Activated CD8-positive, alpha-beta memory T cell treated with anti-CD3 and anti-CD28 coated beads, Interleukin-2, amount 50 U/mL, for 1 hour (primary cell): ENCODE measurements at regions not wholly inside any gene's neighbourhood (a gene's known extent, or its start where the extent isn't known, plus 50 kb on each side); places are given as distances from the start of the nearest gene placed in this dataset.
A peak's percentile ranks its signal among the peaks of the same experiment; 100 is the strongest.

ENCODE experiments used
- DNase-seq: peaks from one replicate; pipeline ENCODE4 v3.0.0-alpha.2; 2020; ENCODE audit errors: extremely low read depth

DNA sequence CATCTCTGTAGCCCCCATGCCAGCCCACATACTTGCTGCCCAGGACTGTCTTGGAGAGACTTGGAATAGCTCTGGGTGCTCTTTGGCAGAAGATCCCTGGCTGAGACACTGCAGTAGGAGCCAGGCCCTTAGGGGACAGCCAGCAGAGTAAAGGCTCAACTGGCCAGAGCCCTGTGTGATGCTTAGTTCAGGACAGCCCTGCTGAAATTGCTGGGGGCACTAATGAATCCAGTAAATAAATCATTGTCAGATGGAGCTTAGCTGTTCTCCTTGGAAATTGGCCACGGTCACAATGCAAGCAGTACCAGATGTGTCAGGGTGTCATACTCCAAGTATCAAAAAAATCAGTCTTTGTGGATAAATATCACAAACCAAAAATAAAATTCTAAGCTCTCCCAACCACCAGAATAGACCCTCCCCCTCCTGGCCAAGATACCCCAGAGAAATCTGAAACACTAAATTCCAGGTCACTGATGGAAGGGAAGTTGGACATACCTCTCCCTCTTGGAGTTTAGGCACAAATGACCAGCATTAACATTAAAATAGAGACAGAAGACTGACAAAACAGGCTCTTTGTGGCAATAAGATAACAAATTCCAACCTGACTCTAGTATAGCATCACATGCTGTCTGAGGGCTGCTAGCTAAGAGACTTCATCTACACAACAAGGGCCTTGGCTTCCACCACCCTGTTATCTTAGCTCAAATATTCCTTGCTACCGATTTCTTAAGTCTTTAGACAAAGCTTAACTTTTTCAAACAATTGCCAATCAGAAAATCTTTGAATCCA, 83.2 kb upstream of the DNAH14 start:
- DNase-seq: no peak

DNA sequence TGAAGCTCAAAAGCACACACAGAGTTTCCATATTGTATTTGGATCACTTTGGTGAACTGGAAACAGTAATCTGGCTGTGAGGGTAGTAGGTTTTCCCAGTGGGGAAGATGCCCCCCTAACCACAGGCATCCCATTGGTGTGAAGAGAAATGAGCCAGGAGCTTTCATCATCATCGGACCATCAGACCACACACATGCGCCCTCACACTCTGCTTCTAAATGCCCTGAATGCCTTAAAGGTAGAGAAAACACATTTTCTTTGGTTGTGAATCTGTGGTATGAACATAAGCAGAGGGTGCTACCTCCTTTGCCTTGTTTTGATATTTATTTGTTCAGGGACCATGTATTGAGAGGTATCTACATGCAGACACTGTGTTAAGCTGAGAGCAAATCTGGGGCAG, 79.0 kb upstream of the DNAH14 start:
- DNase-seq: no peak

DNA sequence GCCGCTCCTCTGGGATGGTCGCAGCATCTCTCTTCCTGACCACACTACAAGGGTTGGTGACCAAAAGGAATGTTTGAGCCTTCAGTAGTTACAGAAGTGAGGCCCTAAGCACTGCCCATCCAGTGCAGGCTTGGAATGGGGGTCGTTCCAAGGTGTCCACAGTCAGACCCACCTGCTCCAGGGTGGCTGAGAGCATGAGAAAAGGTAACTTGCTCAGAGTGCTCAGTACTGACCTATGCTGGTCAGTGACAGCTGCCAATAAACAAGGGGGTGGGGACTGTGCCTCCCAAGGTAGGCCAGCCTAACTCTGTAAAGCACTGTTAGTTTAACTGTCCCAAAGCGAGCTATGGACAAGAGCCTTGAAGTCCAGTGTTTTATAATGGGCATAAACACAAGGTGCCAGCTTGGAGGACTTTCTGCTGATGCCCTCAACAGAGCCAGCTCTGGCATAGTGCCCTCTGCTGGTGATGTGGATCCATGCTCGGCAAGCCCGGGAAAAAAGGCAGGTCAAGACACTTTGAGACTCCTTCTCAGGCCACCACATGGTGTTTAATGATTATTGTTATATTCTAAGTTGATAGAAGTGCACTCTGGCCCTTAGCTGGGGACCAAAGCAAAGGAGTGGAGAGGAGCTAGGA, 78.1 kb upstream of the DNAH14 start:
- DNase-seq: peak; percentile 3

DNA sequence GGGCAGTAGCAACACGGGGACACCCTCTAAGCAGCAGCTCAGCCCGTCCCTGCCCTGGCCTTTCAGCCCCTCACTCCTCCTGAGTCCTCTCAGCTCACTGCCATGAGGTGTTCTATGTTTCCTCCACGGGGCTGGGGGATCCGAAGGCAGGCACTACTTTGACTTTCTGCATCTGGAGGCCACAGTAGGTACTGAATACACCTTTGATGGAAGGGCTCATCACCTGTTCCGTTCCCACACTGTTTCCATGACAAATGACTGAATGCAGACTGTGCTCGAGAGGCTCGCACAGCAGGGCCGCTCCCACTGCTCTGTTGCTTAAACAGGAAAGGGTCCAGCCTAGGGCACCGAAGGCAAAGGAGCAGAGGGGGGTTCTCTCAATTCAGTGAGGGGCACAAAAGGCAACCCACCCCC, 77.6 kb upstream of the DNAH14 start:
- no peak for DNase-seq

DNA sequence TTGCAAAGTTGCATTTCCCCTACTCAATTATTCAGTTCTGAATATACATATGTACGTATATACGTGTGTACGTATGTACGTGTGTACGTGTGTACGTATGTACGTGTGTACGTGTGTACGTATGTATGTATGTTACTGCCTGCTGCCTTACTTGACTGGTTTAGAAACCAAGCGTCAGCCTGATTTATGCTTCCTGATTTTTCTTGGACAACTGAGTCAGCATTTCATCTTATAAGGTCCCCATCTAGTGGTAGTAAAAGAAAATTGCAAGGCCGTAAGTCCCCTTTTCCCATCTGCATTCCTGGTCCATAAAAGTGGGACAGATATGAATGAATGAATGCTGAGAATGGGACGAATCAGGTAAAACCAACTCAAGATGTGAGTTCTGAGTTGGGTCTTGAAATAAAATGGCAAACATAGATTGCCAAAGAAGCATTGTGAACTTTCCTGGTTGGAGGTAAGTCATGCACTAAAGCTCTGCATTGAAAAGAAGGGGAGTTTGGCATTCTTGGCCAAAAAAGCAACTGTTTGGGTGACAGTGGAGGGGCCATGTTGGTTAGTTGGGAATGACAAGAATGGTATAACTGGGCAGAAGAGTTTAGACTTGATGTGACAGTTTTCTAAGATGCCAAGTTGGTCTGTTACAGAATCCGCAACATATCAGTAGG, 76.4 kb upstream of the DNAH14 start:
- no peak for DNase-seq

DNA sequence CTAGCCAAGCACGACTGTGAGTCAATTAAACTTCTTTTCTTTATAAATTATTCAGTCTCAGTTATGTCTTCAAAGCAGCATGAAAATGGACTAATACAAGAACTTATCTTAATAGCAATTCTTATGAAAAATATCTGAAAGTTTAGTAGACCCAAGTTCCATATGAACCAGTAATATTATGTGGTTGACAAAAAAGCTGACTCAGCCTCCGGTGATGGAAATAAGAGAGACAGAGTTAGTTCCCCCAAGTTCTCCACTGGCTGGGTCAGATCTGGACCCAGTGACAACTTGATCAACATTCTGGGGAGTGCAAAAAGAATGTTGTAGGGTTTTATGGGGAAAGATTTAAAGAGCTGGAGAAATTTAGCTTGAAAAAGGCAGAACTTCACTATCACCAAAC, 72.5 kb upstream of the DNAH14 start:
- no peak for DNase-seq

DNA sequence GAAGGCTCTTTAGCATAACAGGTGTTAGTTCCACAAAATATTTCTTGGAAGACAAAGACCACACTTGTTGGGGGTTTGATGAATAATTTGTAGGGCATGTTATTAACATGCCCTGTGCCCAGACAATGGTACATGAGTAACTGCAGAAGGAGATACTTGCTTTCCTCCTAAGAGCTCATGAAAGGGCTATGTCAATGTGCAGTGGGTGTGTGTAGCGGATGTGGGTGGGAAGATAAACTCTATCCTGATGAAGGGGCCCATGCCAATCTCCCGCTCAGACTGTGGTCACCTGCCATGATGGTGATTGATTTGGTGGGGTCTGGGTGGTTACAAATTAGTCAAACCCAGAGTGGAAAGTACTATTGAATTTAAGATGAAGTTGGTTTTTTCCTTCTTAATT, 69.8 kb upstream of the DNAH14 start:
- DNase-seq: no peak

DNA sequence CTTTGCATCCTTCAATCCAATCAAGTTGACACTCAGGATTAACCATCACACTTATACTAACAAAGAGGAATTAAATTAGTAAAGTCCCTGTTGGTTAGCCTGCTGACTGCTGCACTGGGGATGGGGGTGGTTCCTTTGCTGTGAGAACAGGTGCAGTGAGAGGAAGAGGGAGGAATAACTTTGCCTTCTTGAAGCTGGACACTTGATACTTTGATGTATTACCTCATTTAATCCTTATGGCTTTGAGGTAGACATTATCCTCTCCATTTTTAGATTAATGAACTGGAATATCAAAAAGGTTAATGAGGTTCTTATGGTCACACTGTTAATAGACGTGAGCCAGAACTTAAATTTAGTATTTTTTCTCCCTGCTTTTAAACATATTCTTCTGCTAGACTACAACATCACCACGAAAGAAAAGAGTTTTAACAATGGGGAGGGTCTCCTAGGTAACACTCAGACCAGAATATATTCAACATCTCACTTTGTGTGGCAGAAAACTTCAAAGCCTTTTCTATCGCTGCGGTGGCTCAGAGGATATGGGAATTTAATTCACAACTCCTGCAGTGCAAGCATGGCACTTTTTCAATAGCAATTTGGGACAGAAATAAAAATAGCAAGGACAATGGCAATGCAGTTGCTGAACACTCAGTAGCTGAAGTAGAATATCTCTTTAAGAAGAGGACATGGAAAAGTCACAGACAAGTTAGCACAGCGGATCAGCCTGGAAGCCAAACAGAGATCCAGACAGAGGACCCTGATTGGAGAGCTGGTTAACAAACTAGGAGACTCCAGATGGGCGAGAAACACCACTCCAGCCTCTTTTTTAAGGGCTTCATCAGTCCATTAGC, 68.8 kb upstream of the DNAH14 start:
- DNase-seq: no peak

DNA sequence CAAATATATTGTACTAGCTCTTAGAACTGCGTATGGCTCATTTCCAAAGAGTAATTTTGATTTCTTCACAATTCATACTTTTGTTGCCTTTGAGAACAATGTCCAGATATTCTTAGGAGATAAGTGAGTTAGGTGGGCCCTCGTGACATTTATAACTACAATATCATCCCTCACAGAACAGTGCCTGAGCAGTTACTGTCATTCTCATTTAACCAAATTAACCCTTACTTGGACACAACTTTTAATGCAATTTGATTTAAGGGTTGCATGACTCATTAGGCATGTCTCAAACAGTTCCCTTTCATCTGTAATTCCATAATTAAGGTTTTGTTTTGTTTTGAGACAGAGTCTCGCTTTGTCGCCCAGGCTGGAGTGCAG, 68.1 kb upstream of the DNAH14 start:
- DNase-seq: no peak

DNA sequence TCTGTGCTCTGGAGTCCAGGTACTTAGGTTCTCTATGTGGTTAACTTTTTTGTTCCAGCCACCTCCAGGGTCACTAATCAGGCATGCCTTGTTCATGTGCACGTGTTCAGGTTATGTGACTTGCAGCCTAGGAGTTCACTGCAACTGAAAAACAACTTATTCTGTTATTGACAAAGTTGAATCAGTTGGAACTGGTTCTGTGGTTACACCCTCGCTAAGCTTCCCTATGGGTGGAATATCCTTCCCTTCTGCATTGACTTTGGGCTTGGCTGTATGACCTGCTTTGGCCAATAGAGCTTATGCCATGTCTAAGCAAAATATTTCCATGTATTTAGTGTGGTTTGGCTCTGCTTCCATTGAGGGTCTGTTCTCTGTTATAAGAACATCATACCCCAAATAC, 66.0 kb upstream of the DNAH14 start:
- DNase-seq: no peak

DNA sequence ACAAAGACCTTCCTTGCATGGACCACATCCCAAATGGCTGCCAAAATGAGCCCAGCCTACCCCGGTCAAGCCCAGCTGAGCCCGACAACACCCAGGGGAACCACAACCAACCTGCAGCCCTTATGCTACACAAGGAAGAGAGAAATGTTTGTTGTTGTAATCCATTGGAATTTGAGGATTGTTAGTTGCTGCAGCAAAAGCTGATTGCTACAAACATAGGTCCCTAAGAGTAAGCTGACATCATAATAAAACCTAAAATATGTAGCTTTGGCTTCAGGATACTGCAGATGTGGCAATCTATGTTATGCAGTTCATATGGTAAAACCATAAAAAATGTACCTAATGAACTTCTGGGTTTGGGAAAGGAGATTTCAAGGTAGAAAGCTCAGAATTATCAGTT, 65.5 kb upstream of the DNAH14 start:
- no peak for DNase-seq

DNA sequence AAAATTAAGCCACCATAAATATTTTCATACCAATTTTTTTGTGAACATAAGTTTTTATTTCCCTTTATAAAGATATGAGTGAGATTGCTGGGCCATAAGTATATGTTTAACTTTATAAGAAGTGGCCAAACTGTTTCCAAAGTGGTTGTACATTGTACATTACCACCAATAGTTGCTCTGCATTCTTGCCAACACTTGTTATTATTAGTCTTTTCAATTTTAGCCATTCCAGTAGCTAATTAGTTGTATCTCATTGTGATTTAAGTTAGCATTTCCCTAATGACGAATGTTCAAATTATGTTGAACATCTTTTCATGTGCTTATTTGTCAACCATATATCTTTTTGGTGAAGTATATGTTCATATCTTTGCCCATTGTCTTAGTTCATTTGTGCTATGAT, 64.0 kb upstream of the DNAH14 start:
- DNase-seq: no peak

DNA sequence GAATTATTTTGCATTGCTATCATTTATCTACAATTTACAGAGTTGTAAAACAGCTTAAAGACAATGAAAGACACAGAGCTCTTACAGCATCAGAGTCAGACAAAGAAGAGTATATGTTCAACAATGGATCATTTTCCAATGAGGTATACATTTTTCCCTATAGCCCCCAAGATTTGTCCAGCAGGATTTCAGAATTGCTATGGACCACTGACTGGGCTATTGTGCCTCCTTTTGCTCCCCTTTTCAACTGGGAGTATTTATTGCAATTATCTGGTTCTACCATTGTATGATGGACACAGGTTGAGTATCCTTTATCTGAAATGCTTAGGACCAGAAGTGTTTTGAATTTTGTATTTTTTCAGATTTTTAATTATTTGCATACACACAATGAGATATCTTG, 62.5 kb upstream of the DNAH14 start:
- DNase-seq: no peak

DNA sequence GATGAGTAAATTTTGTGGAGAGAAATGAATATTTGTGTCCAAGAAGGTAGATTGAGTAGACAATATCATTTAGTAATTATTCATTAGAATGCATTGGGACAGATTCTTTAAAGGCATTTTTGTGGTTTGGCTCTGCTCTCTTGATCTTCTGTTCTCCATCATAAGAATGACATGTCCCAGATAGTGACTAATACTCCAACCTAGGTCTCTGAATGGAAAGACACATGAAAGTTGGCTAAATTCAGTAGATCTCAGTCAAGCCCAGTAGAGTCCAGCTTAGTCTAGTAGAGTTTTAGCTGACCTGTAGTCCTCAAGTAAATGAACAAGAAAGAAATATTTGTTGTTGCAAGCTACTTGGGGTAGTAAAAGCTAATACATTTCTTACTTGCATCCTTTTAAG, 61.8 kb upstream of the DNAH14 start:
- no peak for DNase-seq

DNA sequence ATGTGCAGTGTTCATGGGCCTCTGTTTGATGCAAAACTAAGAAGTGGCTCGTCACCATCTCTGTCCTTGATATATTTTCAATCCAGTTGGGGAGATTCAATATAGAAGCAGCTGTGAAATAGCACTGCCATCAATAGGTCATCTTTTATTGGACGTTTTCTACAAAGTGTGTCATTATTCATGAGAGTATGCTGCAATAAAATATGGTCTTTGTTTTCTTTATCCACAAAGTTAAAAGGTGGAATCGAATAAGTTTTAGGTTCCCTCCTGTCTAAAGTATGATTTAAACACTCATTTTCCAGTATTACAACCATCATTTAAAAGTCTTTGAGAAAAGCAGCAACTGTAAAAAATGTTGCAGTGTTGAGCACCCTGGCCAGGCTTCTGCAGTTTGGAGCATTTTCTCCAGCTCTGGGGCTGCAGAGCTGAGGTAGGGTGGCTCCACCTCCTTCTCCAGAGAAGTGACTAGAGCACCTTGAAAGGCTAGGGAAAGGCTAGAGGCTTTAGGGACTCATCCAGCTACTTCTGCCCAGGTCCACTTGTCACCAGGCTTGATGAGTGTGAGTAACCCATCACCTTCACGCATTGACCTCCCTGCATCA, 56.5 kb upstream of the DNAH14 start:
- DNase-seq: no peak

DNA sequence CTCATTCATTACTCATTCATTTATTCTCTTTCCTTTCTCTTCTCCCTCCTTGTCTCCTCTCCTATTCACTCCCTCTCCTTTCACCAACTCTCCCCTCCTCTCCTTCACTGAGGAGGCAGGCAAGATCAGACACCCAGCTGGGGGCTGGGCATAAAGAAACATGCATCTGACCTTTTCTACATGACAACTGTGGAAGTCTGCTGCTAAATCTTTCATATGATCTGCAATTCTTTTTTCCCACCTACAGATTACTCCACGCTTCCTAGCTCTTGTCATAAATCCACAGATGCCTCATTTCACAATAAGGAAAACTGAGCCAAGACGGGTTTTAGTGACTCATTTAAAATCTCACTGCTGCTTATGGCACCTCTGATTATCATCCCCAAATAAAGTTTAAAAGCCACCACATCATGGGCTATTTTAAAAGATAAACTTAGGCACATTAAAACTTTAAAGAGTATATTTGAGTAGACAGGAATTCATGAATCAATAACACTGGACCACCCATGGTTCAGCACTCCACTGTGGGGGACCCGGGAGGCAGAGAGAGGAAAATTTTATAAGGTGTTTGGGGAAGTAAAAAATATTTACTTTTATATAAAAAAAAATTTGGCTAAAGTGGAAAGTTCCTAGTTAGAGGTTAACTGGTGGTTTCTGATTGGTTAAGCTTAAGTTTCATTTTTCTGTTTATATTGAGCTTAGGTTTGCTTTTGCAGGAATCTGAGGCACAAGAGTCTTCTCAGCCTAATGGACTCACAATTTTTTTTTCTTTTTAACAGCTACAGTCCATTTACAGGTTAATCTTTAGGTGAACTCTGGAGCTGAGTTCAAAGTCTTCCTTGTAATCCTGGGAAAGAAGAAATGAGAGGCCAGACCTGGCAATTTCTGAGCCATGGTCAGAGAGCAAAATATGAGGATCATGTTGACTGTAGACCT, 55.8 kb upstream of the DNAH14 start:
- no peak for DNase-seq

DNA sequence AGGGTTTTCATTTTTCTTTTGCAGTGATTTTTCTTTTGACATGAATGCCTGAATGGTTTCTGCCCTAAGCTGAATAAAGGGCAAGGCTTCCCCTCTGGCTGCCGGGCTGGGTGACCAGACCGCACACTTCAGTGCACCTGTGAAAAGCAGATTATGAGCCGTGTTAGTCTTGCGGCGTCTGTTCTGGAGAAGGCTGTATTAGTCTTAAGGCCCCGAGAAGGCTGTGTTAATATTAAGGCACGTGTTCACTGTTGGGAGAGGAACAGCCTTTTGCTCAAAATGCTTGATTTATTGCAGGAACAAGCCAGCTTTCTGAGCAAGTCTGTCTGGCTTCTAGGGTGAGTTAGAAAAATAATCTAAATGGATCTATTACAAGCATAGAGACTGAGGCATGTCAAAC, 54.7 kb upstream of the DNAH14 start:
- no peak for DNase-seq

DNA sequence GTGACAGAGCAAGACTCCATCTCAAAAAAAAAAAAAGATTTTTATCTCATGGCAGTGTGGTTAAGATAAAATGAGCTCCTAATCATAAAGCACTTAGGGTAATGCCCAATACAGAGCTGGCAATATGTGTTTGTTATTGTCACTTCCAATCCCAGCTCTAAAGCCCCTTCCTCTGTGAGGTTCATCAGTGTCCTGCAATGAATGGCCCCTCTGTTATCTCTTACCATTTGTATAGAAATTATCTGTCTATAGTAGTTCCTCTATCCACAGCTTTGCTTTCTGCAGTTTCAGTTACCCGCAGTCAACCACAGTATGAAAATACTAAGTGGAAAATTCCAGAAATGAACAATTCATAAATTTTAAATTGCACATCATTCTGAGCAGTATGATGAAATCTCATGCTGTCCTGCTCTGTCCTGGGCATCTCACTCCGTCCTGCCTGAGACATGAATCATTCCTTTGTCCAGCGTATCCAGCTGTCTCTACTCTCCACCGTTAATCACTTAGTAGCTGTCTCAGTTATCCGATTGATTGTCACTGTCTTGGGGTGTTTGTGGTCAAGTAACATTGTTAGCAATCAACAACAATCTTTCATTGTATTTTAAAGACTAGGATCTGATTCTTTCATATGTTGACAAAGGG, 50.2 kb upstream of the DNAH14 start:
- DNase-seq: no peak
